Kidney (tissue), 13 donors: ENCODE measurements at regions not wholly inside any gene's neighbourhood (a gene's known extent, or its start where the extent isn't known, plus 50 kb on each side); places are given as distances from the start of the nearest gene placed in this dataset.

Experiments used
- DNase-seq, 5 donors: peaks; one replicate each; pipeline ENCODE4 v3.0.0-alpha.2; 2013 to 2020
- FAIRE-seq: peaks from 2 replicates; lab custom pipeline; 2012; peaks lifted over from hg19 to GRCh38; lab: Jason Lieb, UNC
- H3K27ac ChIP-seq, 2 donors: one replicate each; pipeline ENCODE4 v1.7.0; 2013; ENCODE audit warnings: low read depth in 2 of 2, low read length in 2 of 2, inconsistent platforms in 1 of 2
- H3K27me3 ChIP-seq: one replicate; pipeline ENCODE4 v1.7.1; 2013; ENCODE audit warnings: low read length, inconsistent platforms; ENCODE audit not compliant: control insufficient read depth, insufficient read depth
- H3K36me3 ChIP-seq, 3 donors: one replicate each; pipeline versions ENCODE4 v1.7.0 to v1.7.1; 2013; ENCODE audit warnings: low read length in 3 of 3, control low read depth in 1 of 3, inconsistent platforms in 1 of 3; ENCODE audit not compliant: insufficient read depth in 3 of 3, control insufficient read depth in 2 of 3
- H3K4me1 ChIP-seq, 3 donors: one replicate each; pipeline versions ENCODE4 v1.7.0 to v1.7.1; 2013; ENCODE audit warnings: low read length in 3 of 3, inconsistent platforms in 1 of 3, low read depth in 1 of 3; ENCODE audit not compliant: control insufficient read depth in 2 of 3, insufficient read depth in 2 of 3
- H3K4me3 ChIP-seq, 3 donors: one replicate each; pipeline versions ENCODE4 v1.7.0 to v1.8.1; 2013; ENCODE audit warnings: low read length in 3 of 3, control low read depth in 1 of 3, inconsistent platforms in 1 of 3
- H3K9ac ChIP-seq, 3 donors: one replicate each; pipeline versions ENCODE4 v1.7.0 to v1.7.1; 2013; ENCODE audit warnings: low read length in 3 of 3, control low read depth in 1 of 3, inconsistent platforms in 1 of 3
- H3K9me3 ChIP-seq, 3 donors: one replicate each; pipeline versions ENCODE4 v1.7.0 to v1.7.1; 2013; ENCODE audit warnings: low read length in 3 of 3, control low read depth in 1 of 3, inconsistent platforms in 1 of 3; ENCODE audit not compliant: control insufficient read depth in 2 of 3, insufficient read depth in 1 of 3
- CTCF ChIP-seq: IDR thresholded peaks from 3 replicates; pipeline ENCODE4 v1.5.1; 2012; ENCODE audit warnings: mild to moderate bottlenecking, moderate library complexity, borderline replicate concordance; ENCODE audit not compliant: insufficient read depth; ENCODE audit errors: extremely low read depth
- intact Hi-C: fragments of 100-400 bp; cut with DNase I; formaldehyde crosslinking; loops from one replicate; pipeline ENCODE4 v1.11.1; 2022
- donor health status: control.
- donor health status: control.
- donor health status: control.
- donor health status: control.
- donor health status: control.
- donor health status: DM: yes; HTN: yes; CAD: no.
- donor health status: Normal renal cell carcinoma (clear cell type).

GRCh38 chr5:174401793-174402192 is 322.6 kb upstream of the MSX2 start:
- Histone ChIP-seq H3K9ac (no peak overlapping the region), H3K36me3 (no peaks in the 10 kb centered on the region), H3K4me1 (no peaks in the 10 kb centered on the region), H3K27me3 (no peaks in the 10 kb centered on the region), H3K9me3 (no peaks in the 10 kb centered on the region), H3K4me3 (no peak overlapping the region), H3K27ac (no peak overlapping the region)
- TF ChIP-seq CTCF: no peak
- intact Hi-C loops: no loop called here
- FAIRE-seq (no peak), DNase-seq (peak in 1 of 5 donors; percentile 16)

- Histone ChIP-seq H3K4me3 (no peak overlapping the region), H3K27me3 (no peaks in the 10 kb centered on the region), H3K36me3 (no peaks in the 10 kb centered on the region), H3K27ac (no peak overlapping the region), H3K9me3 (no peaks in the 10 kb centered on the region), H3K4me1 (no peaks in the 10 kb centered on the region), H3K9ac (no peak overlapping the region)
- intact Hi-C loops: no loop called here
- no peak for DNase-seq
- FAIRE-seq: no peak
- no peak for TF ChIP-seq CTCF
Measured at GRCh38 chr5:174402222-174402812, 322.1 kb upstream of the MSX2 start.

GRCh38 chr5:174404848-174405247 is 319.5 kb upstream of the MSX2 start:
- H3K27me3 ChIP-seq: no peaks in the 10 kb centered on the region
- no peak overlapping the region for H3K9ac ChIP-seq
- H3K9me3 ChIP-seq: no peaks in the 10 kb centered on the region
- H3K27ac ChIP-seq: no peak overlapping the region
- H3K4me3 ChIP-seq: no peak overlapping the region
- H3K4me1 ChIP-seq: no peaks in the 10 kb centered on the region
- no peak for DNase-seq
- no peak for FAIRE-seq
- no peak for TF ChIP-seq CTCF
- intact Hi-C loops: no loop called here
- H3K36me3 ChIP-seq: no peaks in the 10 kb centered on the region

- Histone ChIP-seq H3K4me3 (no peak overlapping the region), H3K9me3 (no peaks in the 10 kb centered on the region), H3K36me3 (no peaks in the 10 kb centered on the region), H3K27me3 (no peaks in the 10 kb centered on the region), H3K9ac (no peak overlapping the region), H3K4me1 (no peaks in the 10 kb centered on the region), H3K27ac (no peak overlapping the region)
- DNase-seq: no peak
- intact Hi-C loops: no loop called here
- no peak for FAIRE-seq
- TF ChIP-seq CTCF: no peak
Measured at GRCh38 chr5:174409070-174409469, 315.3 kb upstream of the MSX2 start.
